Gastrocnemius medialis (tissue), 4 donors: ENCODE measurements at regions not wholly inside any gene's neighbourhood (a gene's known extent, or its start where the extent isn't known, plus 50 kb on each side); places are given as distances from the start of the nearest gene placed in this dataset.

Experiments
- ATAC-seq, 2 donors: fragments of 150-250 bp; one replicate each; pipeline ENCODE4 v1.9.1; 2016
- DNase-seq, 2 donors: peaks; one replicate each; pipeline ENCODE4 v3.0.0-alpha.2; 2019
- H3K27ac ChIP-seq, 4 donors: fragments of 200-600 bp; sonication (generic); 1 replicate in 1 of 4; 2 replicates in 3 of 4; pipeline ENCODE4 v1.5.1; 2016 to 2018; ENCODE audit warnings: mild to moderate bottlenecking in 2 of 4, moderate library complexity in 1 of 4
- H3K27me3 ChIP-seq, 3 donors: fragments of 200-600 bp; sonication (generic) in 2 of 3; 1 replicate in 1 of 3; 2 replicates in 2 of 3; pipeline versions ENCODE4 v1.5.1 to v1.6.0; 2016 to 2019; ENCODE audit warnings: mild to moderate bottlenecking in 1 of 3, moderate library complexity in 1 of 3
- H3K36me3 ChIP-seq, 2 donors: fragments of 200-600 bp; sonication (generic) in 1 of 2; one replicate each; pipeline ENCODE4 v1.5.1; 2017 to 2018
- H3K4me1 ChIP-seq, 2 donors: fragments of 200-600 bp; sonication (generic) in 1 of 2; one replicate each; pipeline ENCODE4 v1.5.1; 2016 to 2017; ENCODE audit warnings: mild to moderate bottlenecking in 2 of 2
- H3K4me3 ChIP-seq, 4 donors: fragments of 200-600 bp; sonication (generic) in 3 of 4; 1 replicate in 1 of 4; 2 replicates in 3 of 4; pipeline ENCODE4 v1.5.1; 2016 to 2019; ENCODE audit warnings: mild to moderate bottlenecking in 2 of 4
- H3K9me3 ChIP-seq, 3 donors: fragments of 200-600 bp; sonication (generic) in 2 of 3; 1 replicate in 1 of 3; 2 replicates in 2 of 3; pipeline ENCODE4 v1.5.1; 2016 to 2019
- POLR2A ChIP-seq, 2 donors: fragments of 450-650 bp; IDR thresholded peaks; one replicate each; pipeline ENCODE4 v1.6.1; 2017; ENCODE audit warnings: antibody characterized with exemption in 2 of 2, mild to moderate bottlenecking in 2 of 2, moderate library complexity in 2 of 2
- in situ Hi-C, 4 donors: fragments of 200-750 bp; cut with MboI; loops; one replicate each; pipeline versions ENCODE4 v1.15.0 to v1.8.0; 2017; ENCODE audit warnings: low sequenced_read_pairs in 4 of 4
- intact Hi-C: fragments of 100-400 bp; cut with DNase I; formaldehyde crosslinking; loops from one replicate; pipeline ENCODE4 v1.15.1; 2023; ENCODE audit warnings: low total_unique reads
- TF ChIP-seq, protein P1 (sequence below), 5 experiments: fragments of 450-650 bp in 3 of 5; fragments of 200-600 bp in 2 of 5; sonication (generic) in 2 of 5; IDR thresholded peaks in 4 of 5; conservative IDR thresholded peaks in 1 of 5; 1 replicate in 4 of 5; 2 replicates in 1 of 5; pipeline ENCODE4 v1.5.1; 2016 to 2019; ENCODE audit warnings: antibody characterized with exemption in 5 of 5, mild to moderate bottlenecking in 3 of 5, moderate library complexity in 3 of 5

DNA sequence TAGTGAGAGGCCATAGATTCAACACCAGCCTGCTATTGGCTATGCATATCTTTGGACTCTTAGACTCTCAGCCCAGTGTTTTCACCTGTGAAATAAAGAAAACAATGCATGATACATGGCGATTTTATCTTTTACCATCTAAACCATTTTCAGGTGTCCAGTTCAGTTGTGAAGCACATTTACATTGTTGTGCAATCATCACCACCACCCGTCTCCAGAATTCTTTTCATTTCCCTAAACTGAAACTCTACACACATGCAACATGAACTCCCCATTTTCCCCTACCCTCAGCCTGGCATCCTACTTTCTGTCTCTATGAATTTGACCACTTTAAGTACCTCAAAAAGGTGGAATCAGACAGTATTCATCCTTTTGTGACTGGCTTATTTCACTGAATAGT lies 420.6 kb downstream of the MED10 start:
- in situ Hi-C loops = no loop called here
- no peaks in the 10 kb centered on the region for H3K27me3 ChIP-seq
- H3K4me3 ChIP-seq = no peak overlapping the region
- H3K9me3 ChIP-seq = peaks cover 0 to 6% (median 0%) of the 10 kb centered on the region in 3 donors
- no peaks in the 10 kb centered on the region for H3K4me1 ChIP-seq
- intact Hi-C loops = no loop called here
- no peak for DNase-seq
- H3K36me3 ChIP-seq = no peaks in the 10 kb centered on the region
- TF ChIP-seq, protein P1, sequence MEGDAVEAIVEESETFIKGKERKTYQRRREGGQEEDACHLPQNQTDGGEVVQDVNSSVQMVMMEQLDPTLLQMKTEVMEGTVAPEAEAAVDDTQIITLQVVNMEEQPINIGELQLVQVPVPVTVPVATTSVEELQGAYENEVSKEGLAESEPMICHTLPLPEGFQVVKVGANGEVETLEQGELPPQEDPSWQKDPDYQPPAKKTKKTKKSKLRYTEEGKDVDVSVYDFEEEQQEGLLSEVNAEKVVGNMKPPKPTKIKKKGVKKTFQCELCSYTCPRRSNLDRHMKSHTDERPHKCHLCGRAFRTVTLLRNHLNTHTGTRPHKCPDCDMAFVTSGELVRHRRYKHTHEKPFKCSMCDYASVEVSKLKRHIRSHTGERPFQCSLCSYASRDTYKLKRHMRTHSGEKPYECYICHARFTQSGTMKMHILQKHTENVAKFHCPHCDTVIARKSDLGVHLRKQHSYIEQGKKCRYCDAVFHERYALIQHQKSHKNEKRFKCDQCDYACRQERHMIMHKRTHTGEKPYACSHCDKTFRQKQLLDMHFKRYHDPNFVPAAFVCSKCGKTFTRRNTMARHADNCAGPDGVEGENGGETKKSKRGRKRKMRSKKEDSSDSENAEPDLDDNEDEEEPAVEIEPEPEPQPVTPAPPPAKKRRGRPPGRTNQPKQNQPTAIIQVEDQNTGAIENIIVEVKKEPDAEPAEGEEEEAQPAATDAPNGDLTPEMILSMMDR (IDR thresholded peaks at IDR 0.05 in 4 of 5, conservative IDR thresholded peaks at IDR 0.05 in 1 of 5) = no peak
- H3K27ac ChIP-seq = no peak overlapping the region
- ATAC-seq = no peak

DNA sequence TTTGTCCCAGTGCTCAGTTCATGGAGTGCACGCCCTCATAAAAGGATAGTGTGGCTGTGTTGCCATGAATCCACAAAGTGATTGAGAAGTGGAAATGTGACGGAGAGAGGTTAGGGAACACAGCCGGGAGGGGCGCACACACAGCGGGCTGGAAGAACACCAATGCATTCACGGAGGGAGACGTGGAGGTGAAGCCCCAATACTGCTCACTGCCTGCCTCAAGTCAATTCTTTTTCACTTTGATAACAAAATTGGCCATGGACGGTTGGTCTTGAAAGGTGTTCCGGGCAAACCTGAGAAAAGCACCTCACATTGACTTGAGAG lies 424.1 kb downstream of the MED10 start:
- no peak overlapping the region for H3K4me3 ChIP-seq
- ATAC-seq (no peak), DNase-seq (no peak)
- peaks cover 0 to 6% (median 0%) of the 10 kb centered on the region in 3 donors for H3K9me3 ChIP-seq
- intact Hi-C loops (no loop called here), in situ Hi-C loops (no loop called here)
- no peaks in the 10 kb centered on the region for H3K36me3 ChIP-seq
- H3K27ac ChIP-seq = no peak overlapping the region
- H3K27me3 ChIP-seq = no peaks in the 10 kb centered on the region
- TF ChIP-seq, protein P1 (IDR thresholded peaks at IDR 0.05 in 4 of 5, conservative IDR thresholded peaks at IDR 0.05 in 1 of 5) = no peak
- no peak for TF ChIP-seq POLR2A (IDR thresholded peaks at IDR 0.05)
- H3K4me1 ChIP-seq = no peaks in the 10 kb centered on the region

DNA sequence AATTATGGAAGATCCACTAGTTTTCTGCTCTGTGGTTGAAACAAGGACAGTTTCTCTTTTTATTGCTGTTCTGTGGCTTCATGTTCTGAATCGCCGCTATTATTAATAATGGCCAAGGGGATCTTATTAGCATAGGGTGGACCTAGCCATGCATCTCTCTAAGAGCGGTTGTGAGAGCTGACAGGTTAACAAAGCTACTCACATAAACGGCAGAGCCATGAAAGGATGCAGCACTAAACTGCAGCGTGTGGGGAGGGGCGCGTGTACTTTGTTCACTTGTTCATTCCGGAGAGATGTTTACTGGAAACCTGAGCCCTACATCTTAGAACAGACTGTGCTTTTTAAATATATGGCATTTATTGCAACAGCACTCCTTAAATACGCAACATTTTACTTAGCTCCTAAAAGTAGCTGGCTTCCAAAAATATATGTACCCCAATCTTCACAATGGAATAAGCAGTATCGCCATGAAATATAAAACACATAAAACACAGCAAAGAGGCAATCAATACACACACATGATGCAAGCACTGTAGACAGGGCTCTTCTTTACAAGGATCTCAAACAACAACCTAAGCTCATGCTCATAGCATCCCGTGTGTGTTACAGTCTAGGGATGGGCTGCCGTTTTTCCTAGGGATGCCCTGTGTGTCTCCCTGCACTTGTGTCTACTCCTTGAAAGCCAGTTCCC lies 424.6 kb downstream of the MED10 start:
- Histone ChIP-seq H3K4me3 (no peak overlapping the region), H3K4me1 (no peaks in the 10 kb centered on the region), H3K27ac (no peak overlapping the region), H3K36me3 (no peaks in the 10 kb centered on the region), H3K27me3 (no peaks in the 10 kb centered on the region), H3K9me3 (peaks cover 0 to 6% (median 0%) of the 10 kb centered on the region in 3 donors)
- ATAC-seq (no peak), DNase-seq (no peak)
- no peak for TF ChIP-seq POLR2A (IDR thresholded peaks at IDR 0.05)
- TF ChIP-seq, protein P1 (IDR thresholded peaks at IDR 0.05 in 4 of 5, conservative IDR thresholded peaks at IDR 0.05 in 1 of 5) = no peak
- intact Hi-C loops = no loop called here
- in situ Hi-C loops = no loop called here

DNA sequence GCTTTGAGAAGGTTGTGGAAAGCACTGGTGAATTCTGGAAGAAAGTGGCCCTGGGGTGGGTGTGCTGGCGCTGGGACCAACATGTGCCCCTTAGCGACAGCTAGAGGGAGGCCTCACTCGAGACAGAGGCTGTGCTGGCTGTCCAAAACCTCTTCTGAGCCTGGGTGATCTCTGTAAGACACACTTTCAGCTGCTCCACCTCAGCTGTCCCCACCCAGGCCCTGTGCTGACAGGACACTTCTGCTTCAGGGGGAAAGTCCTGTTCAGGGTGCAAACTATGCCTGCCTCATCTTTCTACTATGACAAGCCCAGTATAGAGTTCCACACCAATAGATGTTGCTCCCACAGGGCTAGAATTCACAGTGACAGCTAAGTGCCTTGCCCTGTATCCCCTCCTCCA lies 426.4 kb downstream of the MED10 start:
- H3K4me3 ChIP-seq = no peak overlapping the region
- no peak for DNase-seq
- no peak for ATAC-seq
- H3K36me3 ChIP-seq = no peaks in the 10 kb centered on the region
- no peaks in the 10 kb centered on the region for H3K4me1 ChIP-seq
- in situ Hi-C loops (no loop called here), intact Hi-C loops (no loop called here)
- TF ChIP-seq, protein P1 (IDR thresholded peaks at IDR 0.05 in 4 of 5, conservative IDR thresholded peaks at IDR 0.05 in 1 of 5) = no peak
- no peak for TF ChIP-seq POLR2A (IDR thresholded peaks at IDR 0.05)
- H3K27ac ChIP-seq = no peak overlapping the region
- peaks cover 0 to 6% (median 0%) of the 10 kb centered on the region in 3 donors for H3K9me3 ChIP-seq
- H3K27me3 ChIP-seq = no peaks in the 10 kb centered on the region

DNA sequence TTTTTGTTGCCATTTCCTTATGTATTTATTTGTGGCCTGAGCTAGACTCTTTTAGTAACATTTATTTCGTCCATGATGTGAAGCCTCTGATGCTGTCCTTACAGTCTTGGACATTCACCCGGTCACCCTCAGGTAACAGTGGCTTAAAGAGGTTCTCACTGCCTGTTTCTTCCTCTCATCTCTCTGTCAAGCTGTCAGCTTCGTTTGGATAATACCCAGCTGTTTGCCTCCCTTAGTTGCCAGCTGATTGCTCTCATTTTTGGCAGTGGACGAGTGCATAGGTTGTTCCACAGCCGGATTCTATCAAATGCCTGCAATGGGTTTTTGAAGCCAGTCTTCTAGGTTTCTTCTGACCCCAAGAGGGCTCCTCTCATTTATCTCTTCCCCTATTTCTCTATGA lies 427.7 kb downstream of the MED10 start:
- Histone ChIP-seq H3K27ac (no peak overlapping the region), H3K9me3 (no peaks in the 10 kb centered on the region), H3K4me1 (no peaks in the 10 kb centered on the region), H3K27me3 (no peaks in the 10 kb centered on the region), H3K36me3 (no peaks in the 10 kb centered on the region), H3K4me3 (no peak overlapping the region)
- intact Hi-C loops (no loop called here), in situ Hi-C loops (no loop called here)
- TF ChIP-seq, protein P1 (IDR thresholded peaks at IDR 0.05 in 4 of 5, conservative IDR thresholded peaks at IDR 0.05 in 1 of 5) = no peak
- no peak for TF ChIP-seq POLR2A (IDR thresholded peaks at IDR 0.05)
- no peak for DNase-seq
- no peak for ATAC-seq
